Stimulated activated CD4-positive, alpha-beta T cell treated with anti-CD3 and anti-CD28 coated beads, Interleukin-15, amount 100 ng/mL, for 48 hours (primary cell): ENCODE measurements at regions not wholly inside any gene's neighbourhood (a gene's known extent, or its start where the extent isn't known, plus 50 kb on each side); places are given as distances from the start of the nearest gene placed in this dataset.
"Not testable (repeated sequence)": the region's sequence is repeated elsewhere in the genome, so short reads cannot be mapped to it uniquely, and the experiment has no call there.

Source experiments
- DNase-seq, 2 donors: peaks; one replicate each; pipeline ENCODE4 v3.0.0-alpha.2; 2020; ENCODE audit warnings: low read depth in 2 of 2

- DNase-seq = no peak
These were observed 211.4 kb downstream of the DEPDC1B start for GRCh38 chr5:60488466-60489130.

GRCh38 chr5:60487885-60488442, 212.0 kb downstream of the DEPDC1B start:
- no peak for DNase-seq

- no peak for DNase-seq
These were observed 212.5 kb downstream of the DEPDC1B start for GRCh38 chr5:60487476-60487875.

GRCh38 chr5:60485361-60485760, 214.6 kb downstream of the DEPDC1B start:
- DNase-seq = no peak

- DNase-seq = no peak
These were observed 216.9 kb downstream of the DEPDC1B start for GRCh38 chr5:60483050-60483449.

- no peak for DNase-seq
These were observed 217.7 kb downstream of the DEPDC1B start for GRCh38 chr5:60482301-60482700.

GRCh38 chr5:60479542-60479941, 220.4 kb downstream of the DEPDC1B start:
- no peak for DNase-seq

GRCh38 chr5:60477849-60478248, 222.1 kb downstream of the DEPDC1B start:
- DNase-seq = no peak

- no peak for DNase-seq
These were observed 226.3 kb downstream of the DEPDC1B start for GRCh38 chr5:60473654-60474053.

GRCh38 chr5:60473027-60473426, 226.9 kb downstream of the DEPDC1B start:
- DNase-seq = not testable (repeated sequence)

GRCh38 chr5:60470881-60471280, 229.1 kb downstream of the DEPDC1B start:
- DNase-seq = no peak

GRCh38 chr5:60469286-60469685, 230.7 kb downstream of the DEPDC1B start:
- DNase-seq = no peak

GRCh38 chr5:60463179-60463868, 236.6 kb downstream of the DEPDC1B start:
- DNase-seq = no peak

GRCh38 chr5:60458666-60459065, 241.3 kb downstream of the DEPDC1B start:
- no peak for DNase-seq

GRCh38 chr5:60457233-60457632, 242.7 kb downstream of the DEPDC1B start:
- no peak for DNase-seq

GRCh38 chr5:60455589-60455988, 244.4 kb downstream of the DEPDC1B start:
- DNase-seq = no peak

- not testable (repeated sequence) for DNase-seq
These were observed 245.7 kb downstream of the DEPDC1B start for GRCh38 chr5:60454277-60454676.

GRCh38 chr5:60453186-60453976, 246.6 kb downstream of the DEPDC1B start:
- no peak for DNase-seq

- DNase-seq = no peak
These were observed 251.4 kb downstream of the DEPDC1B start for GRCh38 chr5:60448600-60448999.

- DNase-seq = no peak
These were observed 252.5 kb downstream of the DEPDC1B start for GRCh38 chr5:60447488-60447920.

- DNase-seq = no peak
These were observed 253.0 kb downstream of the DEPDC1B start for GRCh38 chr5:60446917-60447316.

- no peak for DNase-seq
These were observed 254.0 kb downstream of the DEPDC1B start for GRCh38 chr5:60445921-60446320.
